ENCODE measurements at regions not wholly inside any gene's neighbourhood (a gene's known extent, or its start where the extent isn't known, plus 50 kb on each side); places are given as distances from the start of the nearest gene placed in this dataset.
"Not testable (repeated sequence)": the region's sequence is repeated elsewhere in the genome, so short reads cannot be mapped to it uniquely, and the experiment has no call there.

GRCh38 chr4:188336891-188337290, 197.7 kb downstream of the TRIML1 start:
- Histone ChIP-seq H3K27me3 (no peaks in the 10 kb centered on the region), H3K9me3 (no peaks in the 10 kb centered on the region), H3K27ac (no peak overlapping the region), H3K36me3 (no peaks in the 10 kb centered on the region), H3K4me1 (ENCODE audit: insufficient read depth) (no peaks in the 10 kb centered on the region), H3K4me3 (no peak overlapping the region)
- intact Hi-C loops (cut with DNase I) = no loop called here
- TF ChIP-seq POLR2A (IDR thresholded peaks at IDR 0.05) (no peak), EP300 (IDR thresholded peaks at IDR 0.05) (no peak), CTCF (IDR thresholded peaks at IDR 0.05) (no peak)
- no peak for DNase-seq
- 95 to 96% (median 95%) methylated on average over 23 of the region's 23 CpGs for WGBS, 3 donors

- no peaks in the 10 kb centered on the region for H3K36me3 ChIP-seq
- TF ChIP-seq EP300 (IDR thresholded peaks at IDR 0.05) = no peak
- TF ChIP-seq CTCF (IDR thresholded peaks at IDR 0.05) = no peak
- no peak for TF ChIP-seq POLR2A (IDR thresholded peaks at IDR 0.05)
- WGBS, 3 donors = 89 to 92% (median 90%) methylated on average over 7 of the region's 7 CpGs
- intact Hi-C loops (cut with DNase I) = no loop called here
- DNase-seq = no peak
- H3K9me3 ChIP-seq = no peaks in the 10 kb centered on the region
- H3K27ac ChIP-seq = no peak overlapping the region
- H3K4me3 ChIP-seq = no peak overlapping the region
- no peaks in the 10 kb centered on the region for H3K4me1 ChIP-seq (ENCODE audit: insufficient read depth)
- no peaks in the 10 kb centered on the region for H3K27me3 ChIP-seq
Observed at GRCh38 chr4:188341428-188341827, 202.2 kb downstream of the TRIML1 start.

- no peak for DNase-seq
- H3K4me1 ChIP-seq (ENCODE audit: insufficient read depth) = no peaks in the 10 kb centered on the region
- intact Hi-C loops (cut with DNase I) = no loop called here
- H3K4me3 ChIP-seq = no peak overlapping the region
- no peak overlapping the region for H3K27ac ChIP-seq
- no peaks in the 10 kb centered on the region for H3K36me3 ChIP-seq
- no peaks in the 10 kb centered on the region for H3K27me3 ChIP-seq
- H3K9me3 ChIP-seq = no peaks in the 10 kb centered on the region
- TF ChIP-seq EP300 (IDR thresholded peaks at IDR 0.05) (no peak), CTCF (IDR thresholded peaks at IDR 0.05) (no peak), POLR2A (IDR thresholded peaks at IDR 0.05) (no peak)
- 39 to 44% (median 39%) methylated on average over 9 of the region's 9 CpGs for WGBS, 3 donors
Observed at GRCh38 chr4:188346171-188346809, 207.0 kb downstream of the TRIML1 start.

GRCh38 chr4:188347339-188347738, 208.1 kb downstream of the TRIML1 start:
- Histone ChIP-seq H3K27ac (no peak overlapping the region), H3K9me3 (no peaks in the 10 kb centered on the region), H3K27me3 (no peaks in the 10 kb centered on the region), H3K4me3 (no peak overlapping the region), H3K36me3 (no peaks in the 10 kb centered on the region), H3K4me1 (ENCODE audit: insufficient read depth) (no peaks in the 10 kb centered on the region)
- 82 to 85% (median 84%) methylated on average over 4 of the region's 4 CpGs for WGBS, 3 donors
- intact Hi-C loops (cut with DNase I) = no loop called here
- TF ChIP-seq EP300 (IDR thresholded peaks at IDR 0.05) (no peak), CTCF (IDR thresholded peaks at IDR 0.05) (no peak), POLR2A (IDR thresholded peaks at IDR 0.05) (no peak)
- no peak for DNase-seq

GRCh38 chr4:188349569-188349968, 210.3 kb downstream of the TRIML1 start:
- H3K27ac ChIP-seq; DNase-seq; H3K4me1 ChIP-seq (ENCODE audit: insufficient read depth); H3K36me3 ChIP-seq; H3K27me3 ChIP-seq; H3K9me3 ChIP-seq; intact Hi-C loops (cut with DNase I); H3K4me3 ChIP-seq: not testable (repeated sequence)
- WGBS, 3 donors = 88 to 92% (median 88%) methylated on average over 10 of the region's 10 CpGs
